ENCODE measurements at regions not wholly inside any gene's neighbourhood (a gene's known extent, or its start where the extent isn't known, plus 50 kb on each side); places are given as distances from the start of the nearest gene placed in this dataset.

GRCh38 chr6:961407-961960 lies 268.5 kb upstream of the EXOC2 start:
- H3K9me3 ChIP-seq (ENCODE audit: insufficient read depth, low read length, severe bottlenecking): no peaks in the 10 kb centered on the region
- no peak overlapping the region for H3K9ac ChIP-seq (ENCODE audit: low read depth, low read length)
- H3K4me2 ChIP-seq (ENCODE audit: insufficient read depth, low read length): no peak overlapping the region
- H3K79me2 ChIP-seq (ENCODE audit: insufficient read depth, low read length): no peaks in the 10 kb centered on the region
- no peak overlapping the region for H3K4me3 ChIP-seq (ENCODE audit: low read depth in 1 of 2, low read length in 2 of 2)
- ATAC-seq (ENCODE audit: insufficient read depth, low read depth) (no peak), DNase-seq (no peak)
- H2AFZ ChIP-seq (ENCODE audit: low read depth, low read length): no peak overlapping the region
- no peaks in the 10 kb centered on the region for H3K4me1 ChIP-seq (ENCODE audit: insufficient read depth, low read length)
- no peak overlapping the region for H3K27ac ChIP-seq (ENCODE audit: low read length)
- TF ChIP-seq EZH2 (IDR thresholded peaks at IDR 0.05; ENCODE audit: borderline replicate concordance, low read depth, low read length, severe bottlenecking) (no peak), CTCF (IDR thresholded peaks at IDR 0.05; ENCODE audit: borderline replicate concordance, extremely low read depth, low read length, poor library complexity, severe bottlenecking) (no peak)
- H3K36me3 ChIP-seq (ENCODE audit: insufficient read depth, low read length): no peaks in the 10 kb centered on the region
- no peaks in the 10 kb centered on the region for H4K20me1 ChIP-seq (ENCODE audit: insufficient read depth, low read length)
- H3K27me3 ChIP-seq (ENCODE audit: insufficient read depth, low read length, poor library complexity): peaks cover 17% of the 10 kb centered on the region

GRCh38 chr6:960356-960755 lies 267.4 kb upstream of the EXOC2 start:
- no peaks in the 10 kb centered on the region for H3K4me1 ChIP-seq (ENCODE audit: insufficient read depth, low read length)
- H3K36me3 ChIP-seq (ENCODE audit: insufficient read depth, low read length): no peaks in the 10 kb centered on the region
- H3K9ac ChIP-seq (ENCODE audit: low read depth, low read length): no peak overlapping the region
- H2AFZ ChIP-seq (ENCODE audit: low read depth, low read length): no peak overlapping the region
- TF ChIP-seq EZH2 (IDR thresholded peaks at IDR 0.05; ENCODE audit: borderline replicate concordance, low read depth, low read length, severe bottlenecking): no peak
- no peak for TF ChIP-seq CTCF (IDR thresholded peaks at IDR 0.05; ENCODE audit: borderline replicate concordance, extremely low read depth, low read length, poor library complexity, severe bottlenecking)
- no peaks in the 10 kb centered on the region for H4K20me1 ChIP-seq (ENCODE audit: insufficient read depth, low read length)
- DNase-seq: no peak
- peaks cover 13% of the 10 kb centered on the region for H3K27me3 ChIP-seq (ENCODE audit: insufficient read depth, low read length, poor library complexity)
- no peak for ATAC-seq (ENCODE audit: insufficient read depth, low read depth)
- no peak overlapping the region for H3K4me2 ChIP-seq (ENCODE audit: insufficient read depth, low read length)
- H3K27ac ChIP-seq (ENCODE audit: low read length): no peak overlapping the region
- H3K79me2 ChIP-seq (ENCODE audit: insufficient read depth, low read length): no peaks in the 10 kb centered on the region
- H3K4me3 ChIP-seq (ENCODE audit: low read depth in 1 of 2, low read length in 2 of 2): no peak overlapping the region
- no peaks in the 10 kb centered on the region for H3K9me3 ChIP-seq (ENCODE audit: insufficient read depth, low read length, severe bottlenecking)

- Histone ChIP-seq H3K27me3 (ENCODE audit: insufficient read depth, low read length, poor library complexity) (peaks cover 13% of the 10 kb centered on the region), H3K4me1 (ENCODE audit: insufficient read depth, low read length) (no peaks in the 10 kb centered on the region), H3K79me2 (ENCODE audit: insufficient read depth, low read length) (no peaks in the 10 kb centered on the region), H3K9ac (ENCODE audit: low read depth, low read length) (no peak overlapping the region), H3K27ac (ENCODE audit: low read length) (no peak overlapping the region), H3K4me3 (ENCODE audit: low read depth in 1 of 2, low read length in 2 of 2) (no peak overlapping the region), H4K20me1 (ENCODE audit: insufficient read depth, low read length) (no peaks in the 10 kb centered on the region), H3K9me3 (ENCODE audit: insufficient read depth, low read length, severe bottlenecking) (no peaks in the 10 kb centered on the region), H2AFZ (ENCODE audit: low read depth, low read length) (no peak overlapping the region), H3K4me2 (ENCODE audit: insufficient read depth, low read length) (no peak overlapping the region), H3K36me3 (ENCODE audit: insufficient read depth, low read length) (no peaks in the 10 kb centered on the region)
- DNase-seq (no peak), ATAC-seq (ENCODE audit: insufficient read depth, low read depth) (no peak)
- TF ChIP-seq CTCF (IDR thresholded peaks at IDR 0.05; ENCODE audit: borderline replicate concordance, extremely low read depth, low read length, poor library complexity, severe bottlenecking): no peak
- TF ChIP-seq EZH2 (IDR thresholded peaks at IDR 0.05; ENCODE audit: borderline replicate concordance, low read depth, low read length, severe bottlenecking): no peak
Observed at GRCh38 chr6:958488-958887, 265.5 kb upstream of the EXOC2 start.

Data from DND-41 (cell line).